Ishikawa (cell line): ENCODE measurements at regions not wholly inside any gene's neighbourhood (a gene's known extent, or its start where the extent isn't known, plus 50 kb on each side); places are given as distances from the start of the nearest gene placed in this dataset.

Source experiments
- RAD21 ChIP-seq: IDR thresholded peaks from 2 replicates; pipeline ENCODE4 v1.6.1; 2012; ENCODE audit warnings: low read depth
- REST ChIP-seq: IDR thresholded peaks from 2 replicates; pipeline ENCODE4 v1.6.1; 2012; ENCODE audit warnings: low read depth, mild to moderate bottlenecking
- YY1 ChIP-seq: IDR thresholded peaks from 2 replicates; pipeline ENCODE4 v1.6.1; 2012; ENCODE audit warnings: low read depth

GRCh38 chr4:129218360-129218759 lies 122.4 kb downstream of the C4orf33 start:
- peak; percentile 80 for TF ChIP-seq RAD21
- TF ChIP-seq YY1: no peak
- no peak for TF ChIP-seq REST
